ENCODE measurements at regions not wholly inside any gene's neighbourhood (a gene's known extent, or its start where the extent isn't known, plus 50 kb on each side); places are given as distances from the start of the nearest gene placed in this dataset.
A peak's percentile ranks its signal among the peaks of the same experiment; 100 is the strongest.

DNA sequence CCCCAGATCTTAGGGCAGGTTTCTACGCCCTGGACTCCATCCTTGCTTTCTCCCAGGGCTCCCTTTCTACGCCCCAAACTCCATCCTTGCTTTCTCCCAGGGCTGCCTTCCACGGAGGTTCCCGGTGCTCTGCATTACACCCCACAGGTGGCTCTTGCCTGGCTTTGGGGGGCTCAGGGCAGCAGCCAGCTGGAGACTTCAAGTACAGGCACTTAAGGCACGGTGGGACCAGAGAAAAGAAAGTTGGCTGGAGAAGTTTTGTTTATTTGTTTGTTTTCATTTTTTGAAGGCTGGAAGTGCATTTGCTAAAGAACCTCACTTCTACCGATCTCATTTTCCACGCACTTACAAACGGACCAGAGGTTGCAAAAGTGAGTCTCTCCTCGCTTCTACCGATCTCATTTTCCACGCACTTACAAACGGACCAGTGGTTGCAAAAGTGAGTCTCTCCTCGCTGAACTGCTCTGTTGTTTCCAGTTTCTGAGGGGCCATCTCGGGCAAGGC lies 103.8 kb upstream of the MED13L start:
- no peaks in the 10 kb centered on the region for H3K27me3 ChIP-seq (ENCODE audit: control insufficient read depth in 3 of 3, insufficient read depth in 3 of 3, low read length in 2 of 3)
- peaks cover 0 to 29% (median 14%) of the 10 kb centered on the region in 5 donors for H3K4me1 ChIP-seq (ENCODE audit: control insufficient read depth in 5 of 5, insufficient read depth in 5 of 5, low read length in 5 of 5)
- H3K27ac ChIP-seq (ENCODE audit: low read depth in 1 of 2, low read length in 1 of 2): no peak overlapping the region
- TF ChIP-seq, protein P1, sequence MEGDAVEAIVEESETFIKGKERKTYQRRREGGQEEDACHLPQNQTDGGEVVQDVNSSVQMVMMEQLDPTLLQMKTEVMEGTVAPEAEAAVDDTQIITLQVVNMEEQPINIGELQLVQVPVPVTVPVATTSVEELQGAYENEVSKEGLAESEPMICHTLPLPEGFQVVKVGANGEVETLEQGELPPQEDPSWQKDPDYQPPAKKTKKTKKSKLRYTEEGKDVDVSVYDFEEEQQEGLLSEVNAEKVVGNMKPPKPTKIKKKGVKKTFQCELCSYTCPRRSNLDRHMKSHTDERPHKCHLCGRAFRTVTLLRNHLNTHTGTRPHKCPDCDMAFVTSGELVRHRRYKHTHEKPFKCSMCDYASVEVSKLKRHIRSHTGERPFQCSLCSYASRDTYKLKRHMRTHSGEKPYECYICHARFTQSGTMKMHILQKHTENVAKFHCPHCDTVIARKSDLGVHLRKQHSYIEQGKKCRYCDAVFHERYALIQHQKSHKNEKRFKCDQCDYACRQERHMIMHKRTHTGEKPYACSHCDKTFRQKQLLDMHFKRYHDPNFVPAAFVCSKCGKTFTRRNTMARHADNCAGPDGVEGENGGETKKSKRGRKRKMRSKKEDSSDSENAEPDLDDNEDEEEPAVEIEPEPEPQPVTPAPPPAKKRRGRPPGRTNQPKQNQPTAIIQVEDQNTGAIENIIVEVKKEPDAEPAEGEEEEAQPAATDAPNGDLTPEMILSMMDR (IDR thresholded peaks at IDR 0.05; ENCODE audit: control extremely low read depth, extremely low read depth): no peak
- H3K9ac ChIP-seq (ENCODE audit: insufficient read depth in 1 of 2, low read length in 2 of 2): no peak overlapping the region
- WGBS, 2 donors: 46 to 58% methylated on average over 14 of the region's 14 CpGs
- ATAC-seq (ENCODE audit: insufficient read depth, low FRiP score) (no peak), DNase-seq (peak in 1 of 3 donors; percentile 69)
- no peaks in the 10 kb centered on the region for H3K36me3 ChIP-seq (ENCODE audit: control insufficient read depth in 4 of 4, insufficient read depth in 4 of 4, low read length in 4 of 4)
- H3K4me3 ChIP-seq: no peak overlapping the region
- no peaks in the 10 kb centered on the region for H3K9me3 ChIP-seq (ENCODE audit: control insufficient read depth in 4 of 4, insufficient read depth in 3 of 4, low read length in 3 of 4)

GRCh38 chr12:116381744-116382685 lies 104.5 kb upstream of the MED13L start:
- no peaks in the 10 kb centered on the region for H3K36me3 ChIP-seq (ENCODE audit: control insufficient read depth in 4 of 4, insufficient read depth in 4 of 4, low read length in 4 of 4)
- no peak overlapping the region for H3K4me3 ChIP-seq
- peaks cover 0 to 27% (median 14%) of the 10 kb centered on the region in 5 donors for H3K4me1 ChIP-seq (ENCODE audit: control insufficient read depth in 5 of 5, insufficient read depth in 5 of 5, low read length in 5 of 5)
- WGBS, 2 donors: 19 to 40% methylated on average over 17 of the region's 17 CpGs
- peak; percentile 31 for ATAC-seq (ENCODE audit: insufficient read depth, low FRiP score)
- H3K9me3 ChIP-seq (ENCODE audit: control insufficient read depth in 4 of 4, insufficient read depth in 3 of 4, low read length in 3 of 4): no peaks in the 10 kb centered on the region
- H3K27me3 ChIP-seq (ENCODE audit: control insufficient read depth in 3 of 3, insufficient read depth in 3 of 3, low read length in 2 of 3): no peaks in the 10 kb centered on the region
- peak; percentile 50 to 72 (median 70) for DNase-seq
- TF ChIP-seq, protein P1 (IDR thresholded peaks at IDR 0.05; ENCODE audit: control extremely low read depth, extremely low read depth): no peak
- peak overlapping the region in 1 of 2 donors; percentile 56 for H3K9ac ChIP-seq (ENCODE audit: insufficient read depth in 1 of 2, low read length in 2 of 2)
- no peak overlapping the region for H3K27ac ChIP-seq (ENCODE audit: low read depth in 1 of 2, low read length in 1 of 2)

GRCh38 chr12:116382686-116383530 lies 105.4 kb upstream of the MED13L start:
- peak; percentile 50 for ATAC-seq (ENCODE audit: insufficient read depth, low FRiP score)
- Histone ChIP-seq H3K9me3 (ENCODE audit: control insufficient read depth in 4 of 4, insufficient read depth in 3 of 4, low read length in 3 of 4) (no peaks in the 10 kb centered on the region), H3K4me3 (no peak overlapping the region), H3K27ac (ENCODE audit: low read depth in 1 of 2, low read length in 1 of 2) (peak overlapping the region in 1 of 2 donors; percentile 5), H3K4me1 (ENCODE audit: control insufficient read depth in 5 of 5, insufficient read depth in 5 of 5, low read length in 5 of 5) (peaks cover 0 to 27% (median 14%) of the 10 kb centered on the region in 5 donors), H3K27me3 (ENCODE audit: control insufficient read depth in 3 of 3, insufficient read depth in 3 of 3, low read length in 2 of 3) (no peaks in the 10 kb centered on the region), H3K36me3 (ENCODE audit: control insufficient read depth in 4 of 4, insufficient read depth in 4 of 4, low read length in 4 of 4) (no peaks in the 10 kb centered on the region), H3K9ac (ENCODE audit: insufficient read depth in 1 of 2, low read length in 2 of 2) (peak overlapping the region in 1 of 2 donors; percentile 56)
- TF ChIP-seq, protein P1 (IDR thresholded peaks at IDR 0.05; ENCODE audit: control extremely low read depth, extremely low read depth): no peak
- peak; percentile 85 to 98 (median 92) for DNase-seq
- 43 to 57% methylated on average over 13 of the region's 13 CpGs for WGBS, 2 donors

All from lung (tissue), 11 donors.